GM18867 (cell line): ENCODE measurements at regions not wholly inside any gene's neighbourhood (a gene's known extent, or its start where the extent isn't known, plus 50 kb on each side); places are given as distances from the start of the nearest gene placed in this dataset.
"Not testable (repeated sequence)": the region's sequence is repeated elsewhere in the genome, so short reads cannot be mapped to it uniquely, and the experiment has no call there.

Experiments used
- ATAC-seq: cut with Tn5 transposase; IDR thresholded peaks from one replicate; pipeline ENCODE4 v1.9.1; 2021; ENCODE audit warnings: mild to moderate bottlenecking, moderate library complexity; ENCODE audit not compliant: unreplicated experiment

- no peak for ATAC-seq
These were observed 139.9 kb upstream of the NCOR2 start for GRCh38 chr12:124707316-124707715.

DNA sequence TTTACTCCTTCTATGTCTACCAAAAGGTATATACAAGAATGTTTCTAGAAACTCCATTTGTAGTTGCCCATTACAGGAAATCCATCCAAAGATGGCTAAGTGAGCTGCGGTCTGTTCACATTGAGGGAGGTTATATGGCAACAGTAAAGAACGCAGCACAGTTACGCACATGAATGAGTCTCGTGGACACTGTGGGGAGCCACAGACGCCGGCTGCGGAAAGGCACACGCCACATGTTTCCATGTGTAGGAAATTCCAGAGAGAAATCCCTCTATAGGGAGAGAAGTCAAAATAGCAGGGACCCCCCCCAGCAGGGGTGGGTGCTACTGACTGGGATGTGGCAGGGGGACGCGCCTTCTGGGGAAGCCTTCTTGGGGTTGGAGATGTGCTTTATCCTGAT is 139.0 kb upstream of the NCOR2 start:
- ATAC-seq = no peak

- no peak for ATAC-seq
These were observed 138.2 kb upstream of the NCOR2 start for GRCh38 chr12:124705545-124706138.

- no peak for ATAC-seq
These were observed 137.2 kb upstream of the NCOR2 start for GRCh38 chr12:124704619-124705018.

DNA sequence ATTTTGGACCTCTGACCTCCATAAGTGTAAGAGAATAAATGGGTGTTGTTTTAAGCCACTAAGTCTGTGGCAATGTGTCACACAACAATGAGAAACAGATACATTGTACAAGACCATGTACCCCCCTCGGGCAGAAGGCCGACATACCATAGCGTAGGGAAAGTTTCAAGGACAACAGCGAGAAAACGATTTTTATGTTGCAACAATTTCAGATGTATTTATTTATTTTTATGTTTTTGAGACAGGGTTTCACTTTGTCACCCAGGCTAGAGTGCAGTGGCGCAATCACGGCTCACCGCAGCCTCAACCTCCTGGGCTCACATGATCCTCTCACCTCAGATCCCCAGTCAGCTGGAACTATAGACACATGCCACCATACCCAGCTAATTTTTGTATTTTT is 136.4 kb upstream of the NCOR2 start:
- no peak for ATAC-seq

- no peak for ATAC-seq
These were observed 135.3 kb upstream of the NCOR2 start for GRCh38 chr12:124702736-124703135.

GRCh38 chr12:124700810-124701592 is 133.6 kb upstream of the NCOR2 start:
- ATAC-seq = no peak

DNA sequence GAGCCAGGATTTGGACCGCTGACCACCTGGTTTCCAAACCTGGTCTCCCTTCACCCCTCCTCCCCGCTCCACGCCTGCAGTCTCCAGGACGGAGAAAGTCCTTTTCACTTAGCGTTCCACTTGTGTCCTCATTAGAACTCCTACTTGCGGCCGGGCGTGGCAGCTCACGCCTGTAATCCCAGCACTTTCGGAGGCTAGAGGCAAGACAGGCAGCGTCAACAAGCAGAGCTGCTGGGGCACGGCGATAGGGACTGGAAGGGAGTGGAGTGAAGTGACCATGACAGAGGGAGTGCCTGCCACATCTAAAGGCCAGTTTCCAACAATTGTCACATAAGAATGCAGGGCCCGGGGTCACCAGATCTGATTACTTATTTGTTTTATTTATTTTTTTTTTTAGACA is 132.5 kb upstream of the NCOR2 start:
- no peak for ATAC-seq

- no peak for ATAC-seq
These were observed 131.5 kb upstream of the NCOR2 start for GRCh38 chr12:124698998-124699305.

DNA sequence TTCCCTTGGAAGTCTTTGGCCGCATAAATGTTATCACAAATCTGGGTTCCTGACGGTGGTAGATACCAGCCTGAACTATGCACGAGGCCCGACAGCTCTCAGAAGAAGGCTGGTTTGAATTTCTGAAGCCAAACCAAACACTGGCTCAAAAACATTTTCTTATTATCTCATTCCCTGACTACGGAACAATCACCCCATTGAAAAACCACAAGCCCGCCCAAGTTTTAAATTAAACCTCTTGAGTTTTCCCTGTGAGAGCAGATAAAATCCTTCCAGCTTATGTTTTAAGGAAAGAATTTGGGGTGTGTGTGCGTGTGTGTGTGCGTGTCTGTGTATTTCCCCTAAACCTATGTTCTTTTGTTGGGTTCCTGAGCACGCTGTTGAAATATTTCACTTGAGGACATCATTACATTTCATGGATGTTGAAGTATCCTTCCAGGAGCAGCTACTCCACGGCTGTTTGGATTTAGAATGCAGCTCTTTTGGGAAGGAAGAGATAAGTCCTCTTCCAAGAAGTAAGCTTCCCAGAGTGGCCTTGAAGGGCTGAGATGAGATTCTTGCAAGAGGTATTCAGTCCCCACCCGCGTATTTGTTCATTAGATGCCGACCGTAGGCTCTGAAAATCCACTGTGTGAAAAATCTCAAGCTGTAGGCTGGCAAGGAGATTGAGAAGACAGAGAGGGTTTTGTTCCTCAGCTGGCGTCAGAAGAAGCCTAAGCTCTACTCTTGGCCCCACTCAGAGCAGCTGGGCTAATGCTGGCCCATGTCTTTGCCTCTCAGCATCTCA is 131.0 kb upstream of the NCOR2 start:
- ATAC-seq = no peak

- not testable (repeated sequence) for ATAC-seq
These were observed 130.3 kb upstream of the NCOR2 start for GRCh38 chr12:124697722-124698121.

- ATAC-seq = no peak
These were observed 129.5 kb upstream of the NCOR2 start for GRCh38 chr12:124696693-124697476.

DNA sequence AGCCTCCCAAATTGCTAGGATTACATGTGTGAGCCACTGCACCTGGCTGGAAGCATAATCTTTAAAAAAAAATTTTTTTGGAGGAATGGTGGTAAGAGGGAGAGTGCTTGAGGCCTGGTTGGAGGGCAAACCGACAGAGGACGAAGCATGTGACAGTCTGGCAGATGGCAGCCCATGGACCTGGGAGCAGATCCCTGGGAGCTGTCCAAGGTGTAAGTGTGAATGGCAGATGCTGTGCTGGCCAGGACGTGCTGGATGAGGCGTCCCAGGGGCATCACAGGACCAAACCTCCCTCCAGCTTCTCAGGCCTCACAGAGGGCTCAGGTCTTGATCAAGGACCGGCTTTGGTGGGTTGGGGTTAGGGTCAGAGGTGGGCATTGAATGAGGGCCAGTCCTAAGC is 128.4 kb upstream of the NCOR2 start:
- no peak for ATAC-seq

DNA sequence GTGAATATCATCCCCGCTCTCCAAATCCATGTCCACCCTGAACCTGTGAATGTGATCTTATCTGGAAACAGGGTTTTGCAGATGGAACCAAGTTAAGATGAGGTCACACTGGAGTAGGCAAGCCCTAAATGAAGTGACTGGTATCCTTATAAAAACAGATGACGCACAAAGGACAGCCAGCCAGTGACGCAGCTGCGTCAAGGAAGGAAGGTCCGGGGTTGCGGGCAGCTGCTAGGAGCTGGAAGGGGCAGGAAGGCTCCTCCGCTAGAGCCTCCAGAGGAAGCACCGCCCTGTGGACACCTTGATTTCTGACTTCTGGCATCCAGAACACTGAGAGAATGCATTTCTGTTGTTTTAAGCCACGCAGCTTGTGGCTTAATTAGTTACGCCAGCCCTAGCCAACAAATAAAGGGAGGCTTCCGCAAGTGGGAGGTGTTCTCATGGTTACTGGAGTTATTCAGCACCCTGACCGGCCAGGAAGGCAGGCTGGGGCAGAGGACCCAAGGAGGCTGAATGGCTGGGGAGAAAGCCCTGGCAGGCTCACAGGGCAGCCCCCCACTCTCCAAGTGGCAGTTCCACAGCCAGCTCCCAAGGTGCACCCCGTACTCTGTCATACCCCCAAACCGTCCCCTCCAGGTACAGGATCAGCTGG is 127.6 kb upstream of the NCOR2 start:
- ATAC-seq = no peak

DNA sequence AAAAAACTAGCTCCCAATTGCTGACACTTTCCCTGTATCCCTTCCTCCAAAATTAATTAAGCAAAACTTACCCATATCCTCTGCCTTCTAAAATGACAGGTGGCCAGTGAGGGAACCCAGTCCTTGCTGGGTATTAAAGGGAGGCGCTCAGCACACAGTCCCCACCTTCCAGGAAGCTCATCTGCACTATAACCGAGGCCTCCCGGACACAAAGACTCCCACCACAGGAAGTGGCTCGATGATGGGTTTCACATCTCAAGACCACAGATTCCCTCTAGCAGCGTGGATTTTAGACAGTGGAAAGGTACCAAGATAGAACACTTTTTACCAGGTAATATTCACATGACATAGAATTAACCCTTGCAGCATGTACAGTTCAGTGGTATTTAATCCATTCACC is 126.8 kb upstream of the NCOR2 start:
- ATAC-seq = no peak

DNA sequence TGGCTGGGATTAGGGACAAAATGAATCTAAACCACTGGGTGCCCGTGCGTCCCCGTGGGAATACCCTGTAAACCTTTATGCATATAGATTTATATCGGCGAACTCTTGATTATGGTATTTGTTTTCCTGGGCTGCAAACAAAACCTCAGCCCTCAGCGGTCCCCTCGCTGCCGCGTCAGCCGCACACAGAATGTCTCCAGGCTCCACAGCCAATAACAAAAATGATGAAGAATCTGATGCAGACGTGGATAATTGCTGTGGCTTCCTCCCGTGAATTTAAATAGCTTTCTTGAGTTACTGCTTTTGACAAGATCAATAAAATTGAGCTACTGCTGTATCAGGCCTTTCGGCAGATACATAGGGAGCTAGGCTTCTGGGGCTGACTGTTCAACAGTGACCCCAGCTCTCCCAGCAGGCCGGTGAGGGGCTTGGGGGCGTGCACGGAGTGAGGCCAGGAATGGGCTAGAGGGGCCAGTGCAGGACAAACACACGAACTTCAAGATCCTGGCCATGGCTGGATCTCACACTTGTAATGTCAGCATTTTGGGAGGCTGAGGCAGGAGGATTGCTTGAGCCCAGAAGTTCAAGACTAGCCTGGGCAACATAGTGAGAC is 125.8 kb upstream of the NCOR2 start:
- no peak for ATAC-seq

DNA sequence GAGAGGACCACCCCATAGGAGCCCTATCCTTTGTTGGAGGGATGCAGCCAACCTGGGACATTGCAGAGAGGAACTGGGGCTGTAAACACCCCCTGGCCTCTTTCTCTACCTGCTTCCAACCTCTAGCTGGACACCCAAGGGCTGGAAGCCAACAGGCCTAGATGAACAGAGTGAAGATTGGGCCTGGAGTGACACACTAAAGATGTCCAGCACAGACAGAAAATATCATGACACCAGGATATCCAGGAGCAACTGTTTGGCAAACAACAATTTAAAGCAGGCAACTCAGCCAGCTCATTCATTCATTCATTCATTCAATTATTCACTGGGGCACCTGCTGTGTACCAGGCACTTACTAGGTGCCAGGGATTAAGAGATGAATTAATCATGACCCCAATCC is 125.0 kb upstream of the NCOR2 start:
- ATAC-seq = no peak

- no peak for ATAC-seq
These were observed 124.0 kb upstream of the NCOR2 start for GRCh38 chr12:124691429-124691828.

GRCh38 chr12:124689631-124690030 is 122.2 kb upstream of the NCOR2 start:
- ATAC-seq = no peak

DNA sequence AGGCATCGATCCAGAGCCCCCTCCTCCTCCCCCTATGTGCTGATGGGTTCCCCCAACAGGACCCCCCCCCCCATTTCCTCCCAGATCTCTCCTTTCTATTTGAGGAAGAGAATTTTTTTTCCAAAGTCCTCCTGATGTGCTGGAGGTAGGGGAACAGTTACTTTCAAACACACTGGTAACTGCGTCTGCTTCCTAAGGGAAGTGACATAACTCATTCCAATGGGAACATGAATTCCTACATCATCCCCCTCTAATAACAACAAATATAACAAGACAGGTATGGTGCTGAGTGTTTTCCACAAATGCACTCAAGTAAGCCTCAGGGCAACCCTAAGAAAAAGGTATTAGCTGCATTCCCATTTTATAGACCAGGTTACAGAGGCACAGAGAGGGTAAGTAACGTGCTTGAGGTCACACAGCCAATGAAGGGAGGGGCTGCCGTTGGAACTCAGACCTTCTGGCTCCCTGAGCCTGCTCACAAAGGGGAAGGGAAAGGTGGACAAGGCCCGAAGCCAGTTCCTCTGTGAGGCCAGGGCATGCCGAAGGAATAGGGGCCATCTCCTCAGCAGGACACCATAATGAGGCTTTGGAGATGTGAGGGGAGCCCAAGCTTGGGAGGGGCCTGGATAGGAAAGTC is 121.1 kb upstream of the NCOR2 start:
- no peak for ATAC-seq
